GM06990 (cell line): ENCODE measurements at regions not wholly inside any gene's neighbourhood (a gene's known extent, or its start where the extent isn't known, plus 50 kb on each side); places are given as distances from the start of the nearest gene placed in this dataset.

Experiments
- DNase-seq: peaks from one replicate; pipeline ENCODE4 v3.0.0-alpha.2; 2011; ENCODE audit not compliant: insufficient read length; ENCODE audit errors: extremely low read depth
- H3K27me3 ChIP-seq: replicated peaks from 2 replicates; pipeline ENCODE4 v1.6.0; 2011; ENCODE audit warnings: low read length; ENCODE audit not compliant: control insufficient read depth, insufficient read depth
- H3K36me3 ChIP-seq: 2 replicates; pipeline ENCODE4 v1.5.1; 2011; ENCODE audit warnings: low read length; ENCODE audit not compliant: control insufficient read depth, insufficient read depth
- H3K4me3 ChIP-seq: replicated peaks from 2 replicates; pipeline ENCODE4 v1.5.1; 2011; ENCODE audit warnings: low read depth, mild to moderate bottlenecking, control low read depth, low read length
- CTCF ChIP-seq: IDR thresholded peaks from 2 replicates; pipeline ENCODE4 v1.5.1; 2011; ENCODE audit warnings: low read length, control low read depth, mild to moderate bottlenecking, inconsistent platforms; ENCODE audit not compliant: insufficient read depth, poor library complexity, severe bottlenecking

GRCh38 chr5:77558266-77558665, 66.2 kb upstream of the WDR41 start:
- no peak for DNase-seq
- TF ChIP-seq CTCF: no peak
- H3K4me3 ChIP-seq: no peak overlapping the region

DNA sequence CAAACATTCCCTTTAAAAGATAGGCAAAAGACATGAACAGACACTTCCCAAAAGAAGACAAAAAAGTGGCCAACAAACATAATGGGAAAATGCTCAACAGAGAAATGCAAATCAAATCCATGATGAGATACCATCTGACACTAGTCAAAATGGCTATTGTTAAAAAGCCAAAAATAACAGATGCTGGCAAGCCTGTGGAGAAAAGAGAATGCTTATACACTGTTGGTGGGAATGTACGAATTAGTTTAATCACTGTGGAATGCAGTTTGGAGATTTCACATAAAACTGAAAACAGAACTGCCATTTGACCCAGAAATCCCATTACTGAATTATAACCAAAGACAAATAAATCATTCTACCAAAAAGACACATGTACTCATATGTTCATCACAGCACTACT, 58.3 kb upstream of the WDR41 start:
- TF ChIP-seq CTCF: no peak
- no peak overlapping the region for H3K4me3 ChIP-seq
- H3K36me3 ChIP-seq: no peaks in the 10 kb centered on the region
- DNase-seq: no peak
- no peaks in the 10 kb centered on the region for H3K27me3 ChIP-seq

More at GRCh38 chr5:77558266-77558665, 66.2 kb upstream of the WDR41 start:
- Histone ChIP-seq H3K36me3 (no peaks in the 10 kb centered on the region), H3K27me3 (no peaks in the 10 kb centered on the region)

DNA sequence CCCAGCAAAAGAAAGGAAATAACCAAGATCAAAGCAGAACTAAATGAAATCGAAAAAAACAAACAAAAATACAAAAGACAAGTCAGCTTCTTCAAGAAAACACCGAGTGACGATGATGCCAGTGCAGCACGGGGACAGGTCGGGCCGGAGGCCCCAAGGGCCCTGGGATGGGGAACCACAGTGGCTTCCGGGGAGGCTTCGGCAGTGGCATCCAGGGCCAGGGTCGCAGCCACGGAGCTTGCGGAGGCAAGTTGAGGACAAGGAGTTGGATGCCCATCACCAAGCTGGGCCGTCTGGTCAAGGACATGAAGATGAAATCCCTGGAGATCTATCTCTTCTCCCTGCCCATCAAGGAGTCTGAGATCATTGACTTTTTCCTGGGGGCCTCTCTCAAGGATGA, 53.2 kb upstream of the WDR41 start:
- Histone ChIP-seq H3K27me3 (no peaks in the 10 kb centered on the region), H3K4me3 (no peak overlapping the region), H3K36me3 (no peaks in the 10 kb centered on the region)
- DNase-seq: no peak
- no peak for TF ChIP-seq CTCF
